Activated naive CD4-positive, alpha-beta T cell treated with anti-CD3 and anti-CD28 coated beads, Interleukin-2, amount 50 U/mL, for 16 hours (primary cell): ENCODE measurements at regions not wholly inside any gene's neighbourhood (a gene's known extent, or its start where the extent isn't known, plus 50 kb on each side); places are given as distances from the start of the nearest gene placed in this dataset.

Experiments used
- DNase-seq: peaks from one replicate; pipeline ENCODE4 v3.0.0-alpha.2; 2020

GRCh38 chr18:2468051-2468450 lies 103.3 kb downstream of the METTL4 start:
- no peak for DNase-seq

- no peak for DNase-seq
These were observed 99.8 kb downstream of the METTL4 start for GRCh38 chr18:2471523-2471922.

GRCh38 chr18:2478662-2479061 lies 92.6 kb downstream of the METTL4 start:
- no peak for DNase-seq

GRCh38 chr18:2480536-2480935 lies 90.8 kb downstream of the METTL4 start:
- DNase-seq, result no peak

- DNase-seq, result no peak
These were observed 88.4 kb downstream of the METTL4 start for GRCh38 chr18:2482706-2483475.

GRCh38 chr18:2485983-2486382 lies 85.3 kb downstream of the METTL4 start:
- no peak for DNase-seq

- no peak for DNase-seq
These were observed 84.9 kb downstream of the METTL4 start for GRCh38 chr18:2486426-2486825.
